Stomach (tissue), 8 donors: ENCODE measurements at regions not wholly inside any gene's neighbourhood (a gene's known extent, or its start where the extent isn't known, plus 50 kb on each side); places are given as distances from the start of the nearest gene placed in this dataset.

Source experiments
- DNase-seq, 2 donors: peaks; one replicate each; pipeline versions ENCODE4 v3.0.0 to v3.0.0-alpha.2; 2013 to 2019
- H3K27ac ChIP-seq, 5 donors: fragments of 200-600 bp in 4 of 5; sonication (generic) in 4 of 5; one replicate each; pipeline ENCODE4 v1.5.1; 2013 to 2019; ENCODE audit warnings: mild to moderate bottlenecking in 1 of 5, moderate library complexity in 1 of 5
- H3K27me3 ChIP-seq, 3 donors: fragments of 200-600 bp; sonication (generic); one replicate each; pipeline ENCODE4 v1.5.1; 2017 to 2019; ENCODE audit warnings: mixed run types in 1 of 3
- H3K36me3 ChIP-seq, 4 donors: fragments of 200-600 bp; sonication (generic); 1 replicate in 3 of 4; 2 replicates in 1 of 4; pipeline ENCODE4 v1.5.1; 2016 to 2019
- H3K4me1 ChIP-seq, 4 donors: fragments of 200-600 bp; sonication (generic); one replicate each; pipeline ENCODE4 v1.5.1; 2016 to 2019
- H3K4me3 ChIP-seq, 4 donors: fragments of 200-600 bp; sonication (generic) in 3 of 4; one replicate each; pipeline ENCODE4 v1.5.1; 2016 to 2019; ENCODE audit warnings: mild to moderate bottlenecking in 1 of 4
- H3K9me3 ChIP-seq, 4 donors: fragments of 200-600 bp; sonication (generic); one replicate each; pipeline ENCODE4 v1.5.1; 2016 to 2019
- CTCF ChIP-seq, 7 experiments: fragments of 450-650 bp in 4 of 7; fragments of 200-600 bp in 3 of 7; sonication (generic) in 3 of 7; IDR thresholded peaks; one replicate each; pipeline ENCODE4 v1.5.1; 2016 to 2019; ENCODE audit warnings: antibody characterized with exemption in 7 of 7, control low read depth in 2 of 7, mild to moderate bottlenecking in 1 of 7
- EP300 ChIP-seq: sonication (generic); formaldehyde crosslinking; IDR thresholded peaks from one replicate; pipeline ENCODE4 v1.6.1; 2017; ENCODE audit warnings: antibody characterized with exemption
- POLR2A ChIP-seq, 4 donors: fragments of 450-650 bp; IDR thresholded peaks; one replicate each; pipeline ENCODE4 v1.6.1; 2016; ENCODE audit warnings: antibody characterized with exemption in 4 of 4, control low read depth in 2 of 4, mild to moderate bottlenecking in 1 of 4, moderate library complexity in 1 of 4
- POLR2AphosphoS5 ChIP-seq, 3 donors: sonication (generic); formaldehyde crosslinking; IDR thresholded peaks; one replicate each; pipeline ENCODE4 v1.6.1; 2016; ENCODE audit warnings: antibody characterized with exemption in 3 of 3
- WGBS, 5 donors: extraction: QIAGEN DNeasy Blood & Tissue Kit in 3 of 5; methylation state at CpG; one replicate each; pipeline versions ENCODE4 v1.1.5 to v1.1.7; 2013 to 2018; 5-methylcytosine and 5-hydroxymethylcytosine counted together
- intact Hi-C: fragments of 100-400 bp; cut with DNase I; formaldehyde crosslinking; loops from one replicate; pipeline ENCODE4 v1.15.1; 2023; ENCODE audit warnings: low total_unique reads
- donor health status: healthy with polysubstance abuse.
- donor health status: Bipolar disorder and iron deficiency.
- donor health status: healthy.

GRCh38 chr3:180332608-180333007 lies 269.4 kb upstream of the TTC14 start:
- Histone ChIP-seq H3K4me1 (no peaks in the 10 kb centered on the region), H3K9me3 (peaks cover 0 to 17% (median 7%) of the 10 kb centered on the region in 4 donors), H3K27me3 (no peaks in the 10 kb centered on the region), H3K4me3 (no peak overlapping the region), H3K36me3 (no peaks in the 10 kb centered on the region), H3K27ac (no peak overlapping the region)
- no peak for TF ChIP-seq POLR2AphosphoS5 (IDR thresholded peaks at IDR 0.05)
- TF ChIP-seq EP300, result no peak
- TF ChIP-seq CTCF (IDR thresholded peaks at IDR 0.05), result no peak
- no peak for TF ChIP-seq POLR2A (IDR thresholded peaks at IDR 0.05)
- intact Hi-C loops, result no loop called here
- 73 to 82% (median 78%) methylated on average over 4 of the region's 4 CpGs for WGBS, 5 donors
- no peak for DNase-seq

- 50 to 59% (median 55%) methylated on average over 3 of the region's 3 CpGs for WGBS, 5 donors
- no peaks in the 10 kb centered on the region for H3K36me3 ChIP-seq
- H3K27me3 ChIP-seq, result no peaks in the 10 kb centered on the region
- no peak overlapping the region for H3K4me3 ChIP-seq
- no peak for TF ChIP-seq POLR2A (IDR thresholded peaks at IDR 0.05)
- TF ChIP-seq EP300, result no peak
- no peak for TF ChIP-seq POLR2AphosphoS5 (IDR thresholded peaks at IDR 0.05)
- no peak for TF ChIP-seq CTCF (IDR thresholded peaks at IDR 0.05)
- H3K9me3 ChIP-seq, result peaks cover 0 to 17% (median 7%) of the 10 kb centered on the region in 4 donors
- DNase-seq, result no peak
- H3K4me1 ChIP-seq, result no peaks in the 10 kb centered on the region
- intact Hi-C loops, result no loop called here
- H3K27ac ChIP-seq, result no peak overlapping the region
Observed at GRCh38 chr3:180335050-180335449, 266.9 kb upstream of the TTC14 start.

GRCh38 chr3:180340395-180340794 lies 261.6 kb upstream of the TTC14 start:
- Histone ChIP-seq H3K36me3 (no peaks in the 10 kb centered on the region), H3K27me3 (no peaks in the 10 kb centered on the region), H3K4me1 (no peaks in the 10 kb centered on the region), H3K4me3 (no peak overlapping the region), H3K27ac (no peak overlapping the region), H3K9me3 (no peaks in the 10 kb centered on the region)
- WGBS, 5 donors, result 78 to 94% (median 89%) methylated on average over 2 of the region's 2 CpGs
- TF ChIP-seq POLR2A (IDR thresholded peaks at IDR 0.05) (no peak), EP300 (no peak), CTCF (IDR thresholded peaks at IDR 0.05) (no peak), POLR2AphosphoS5 (IDR thresholded peaks at IDR 0.05) (no peak)
- intact Hi-C loops, result no loop called here
- DNase-seq, result no peak

- H3K4me3 ChIP-seq, result no peak overlapping the region
Observed at GRCh38 chr3:180341516-180341915, 260.4 kb upstream of the TTC14 start.

More at GRCh38 chr3:180341516-180341915, 260.4 kb upstream of the TTC14 start:
- Histone ChIP-seq H3K27me3 (no peaks in the 10 kb centered on the region), H3K36me3 (no peaks in the 10 kb centered on the region), H3K4me1 (no peaks in the 10 kb centered on the region), H3K9me3 (no peaks in the 10 kb centered on the region), H3K27ac (no peak overlapping the region)
- 82 to 88% (median 83%) methylated on average over 3 of the region's 3 CpGs for WGBS, 5 donors
- no peak for DNase-seq
- intact Hi-C loops, result no loop called here
- TF ChIP-seq POLR2AphosphoS5 (IDR thresholded peaks at IDR 0.05), result no peak
- TF ChIP-seq CTCF (IDR thresholded peaks at IDR 0.05), result no peak
- no peak for TF ChIP-seq EP300
- TF ChIP-seq POLR2A (IDR thresholded peaks at IDR 0.05), result no peak
